ENCODE measurements at regions not wholly inside any gene's neighbourhood (a gene's known extent, or its start where the extent isn't known, plus 50 kb on each side); places are given as distances from the start of the nearest gene placed in this dataset.

DNA sequence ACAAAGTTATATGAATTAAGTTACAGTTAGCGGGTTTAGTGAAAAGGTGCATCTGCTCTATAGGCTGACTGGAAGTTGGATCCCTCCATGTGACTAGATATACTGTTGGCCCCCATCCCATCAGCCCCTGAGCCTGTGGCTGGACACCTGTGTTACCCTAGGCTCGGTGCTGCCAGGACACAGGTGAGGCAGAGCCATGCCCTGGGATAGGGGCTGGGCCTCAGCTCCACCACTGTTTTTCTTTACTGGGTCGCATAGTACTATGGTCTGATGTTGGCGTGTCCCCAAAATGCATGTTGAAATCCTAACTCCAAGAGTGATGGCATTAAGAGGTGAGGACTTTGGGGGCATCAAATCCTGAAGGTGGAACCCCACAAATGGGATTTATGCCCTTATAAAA is 638.6 kb upstream of the ID2 start:
- no peak overlapping the region for H3K4me3 ChIP-seq (ENCODE audit: low read depth, low read length)
- DNase-seq (ENCODE audit: low read depth): no peak
- TF ChIP-seq MYC (IDR thresholded peaks at IDR 0.05; ENCODE audit: low read depth, low read length) (no peak), POLR2A (IDR thresholded peaks at IDR 0.05; ENCODE audit: extremely low read depth, insufficient read length) (no peak)
- TF ChIP-seq, protein P1, sequence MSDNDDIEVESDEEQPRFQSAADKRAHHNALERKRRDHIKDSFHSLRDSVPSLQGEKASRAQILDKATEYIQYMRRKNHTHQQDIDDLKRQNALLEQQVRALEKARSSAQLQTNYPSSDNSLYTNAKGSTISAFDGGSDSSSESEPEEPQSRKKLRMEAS (IDR thresholded peaks at IDR 0.05; ENCODE audit: low read depth, low read length): no peak

- H3K4me3 ChIP-seq (ENCODE audit: low read depth, low read length): no peak overlapping the region
- TF ChIP-seq POLR2A (IDR thresholded peaks at IDR 0.05; ENCODE audit: extremely low read depth, insufficient read length) (no peak), MYC (IDR thresholded peaks at IDR 0.05; ENCODE audit: low read depth, low read length) (no peak)
- TF ChIP-seq, protein P1 (IDR thresholded peaks at IDR 0.05; ENCODE audit: low read depth, low read length): no peak
- TF ChIP-seq, protein P2, sequence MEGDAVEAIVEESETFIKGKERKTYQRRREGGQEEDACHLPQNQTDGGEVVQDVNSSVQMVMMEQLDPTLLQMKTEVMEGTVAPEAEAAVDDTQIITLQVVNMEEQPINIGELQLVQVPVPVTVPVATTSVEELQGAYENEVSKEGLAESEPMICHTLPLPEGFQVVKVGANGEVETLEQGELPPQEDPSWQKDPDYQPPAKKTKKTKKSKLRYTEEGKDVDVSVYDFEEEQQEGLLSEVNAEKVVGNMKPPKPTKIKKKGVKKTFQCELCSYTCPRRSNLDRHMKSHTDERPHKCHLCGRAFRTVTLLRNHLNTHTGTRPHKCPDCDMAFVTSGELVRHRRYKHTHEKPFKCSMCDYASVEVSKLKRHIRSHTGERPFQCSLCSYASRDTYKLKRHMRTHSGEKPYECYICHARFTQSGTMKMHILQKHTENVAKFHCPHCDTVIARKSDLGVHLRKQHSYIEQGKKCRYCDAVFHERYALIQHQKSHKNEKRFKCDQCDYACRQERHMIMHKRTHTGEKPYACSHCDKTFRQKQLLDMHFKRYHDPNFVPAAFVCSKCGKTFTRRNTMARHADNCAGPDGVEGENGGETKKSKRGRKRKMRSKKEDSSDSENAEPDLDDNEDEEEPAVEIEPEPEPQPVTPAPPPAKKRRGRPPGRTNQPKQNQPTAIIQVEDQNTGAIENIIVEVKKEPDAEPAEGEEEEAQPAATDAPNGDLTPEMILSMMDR (IDR thresholded peaks at IDR 0.05; ENCODE audit: low read depth, low read length): no peak
- DNase-seq (ENCODE audit: low read depth): no peak
These were observed 637.7 kb upstream of the ID2 start for GRCh38 chr2:8044046-8044594.

- H3K4me3 ChIP-seq (ENCODE audit: low read depth, low read length): no peak overlapping the region
These were observed 636.7 kb upstream of the ID2 start for GRCh38 chr2:8045081-8045614.

DNA sequence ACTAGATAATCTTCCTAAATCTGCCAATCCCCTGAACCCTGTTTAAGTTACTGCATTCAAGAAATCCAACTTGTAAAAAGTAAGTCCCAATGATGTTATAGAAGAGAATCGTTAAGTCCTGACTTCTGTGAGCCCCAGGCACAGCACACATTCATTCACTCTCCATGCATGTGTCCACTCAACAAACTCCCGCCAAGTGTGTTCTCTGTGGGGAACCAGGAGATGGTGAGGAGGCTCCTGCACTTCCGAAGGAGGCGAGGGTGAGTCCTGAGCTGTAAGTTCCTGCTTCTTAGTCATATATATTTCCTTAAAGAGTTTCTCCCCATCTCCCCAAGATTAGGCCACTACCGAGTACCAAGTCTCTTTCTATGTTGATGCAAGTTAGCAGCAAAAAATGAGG is 635.0 kb upstream of the ID2 start:
- TF ChIP-seq MYC (IDR thresholded peaks at IDR 0.05; ENCODE audit: low read depth, low read length): no peak
- TF ChIP-seq, protein P2 (IDR thresholded peaks at IDR 0.05; ENCODE audit: low read depth, low read length): no peak
- no peak for TF ChIP-seq POLR2A (IDR thresholded peaks at IDR 0.05; ENCODE audit: extremely low read depth, insufficient read length)
- H3K4me3 ChIP-seq (ENCODE audit: low read depth, low read length): no peak overlapping the region
- no peak for DNase-seq (ENCODE audit: low read depth)

More at GRCh38 chr2:8045081-8045614, 636.7 kb upstream of the ID2 start:
- TF ChIP-seq, protein P2 (IDR thresholded peaks at IDR 0.05; ENCODE audit: low read depth, low read length): no peak
- TF ChIP-seq POLR2A (IDR thresholded peaks at IDR 0.05; ENCODE audit: extremely low read depth, insufficient read length) (no peak), MYC (IDR thresholded peaks at IDR 0.05; ENCODE audit: low read depth, low read length) (no peak)
- TF ChIP-seq, protein P1 (IDR thresholded peaks at IDR 0.05; ENCODE audit: low read depth, low read length): no peak
- DNase-seq (ENCODE audit: low read depth): no peak

- no peak overlapping the region for H3K4me3 ChIP-seq (ENCODE audit: low read depth, low read length)
- no peak for TF ChIP-seq POLR2A (IDR thresholded peaks at IDR 0.05; ENCODE audit: extremely low read depth, insufficient read length)
- no peak for TF ChIP-seq MYC (IDR thresholded peaks at IDR 0.05; ENCODE audit: low read depth, low read length)
- no peak for DNase-seq (ENCODE audit: low read depth)
These were observed 632.7 kb upstream of the ID2 start for GRCh38 chr2:8049176-8049575.

DNA sequence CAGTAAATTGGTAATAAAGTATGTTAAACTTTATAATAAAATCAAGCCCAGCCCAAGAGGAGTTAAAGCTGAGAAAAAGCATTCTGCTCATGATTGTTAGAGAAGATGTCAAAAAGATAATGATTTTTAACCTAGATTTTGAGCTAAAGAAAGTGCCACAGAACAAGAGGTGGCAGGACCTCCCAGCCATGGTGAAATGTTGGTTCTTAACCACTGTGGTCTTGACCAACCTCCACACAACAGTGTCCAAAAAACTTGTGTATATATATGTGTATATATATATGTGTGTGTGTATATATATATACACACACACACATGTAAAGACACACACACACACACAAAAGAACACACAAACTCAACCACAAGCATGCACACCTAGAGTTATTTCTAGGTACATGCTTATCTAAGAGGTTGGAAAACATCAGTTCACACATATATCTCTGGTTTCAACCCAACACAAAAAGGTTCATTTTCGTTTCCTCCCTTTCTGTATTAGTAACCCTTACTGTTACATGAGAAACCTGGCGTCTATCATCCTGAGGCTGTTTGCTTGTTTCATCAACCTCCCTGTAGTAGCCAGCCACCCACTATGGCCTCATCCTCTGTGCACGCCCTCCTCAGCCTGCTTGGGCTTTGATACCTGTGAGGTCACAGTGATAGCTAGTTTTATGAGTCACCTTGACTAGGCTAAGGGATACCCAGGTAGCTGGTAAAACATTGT is 631.8 kb upstream of the ID2 start:
- no peak overlapping the region for H3K4me3 ChIP-seq (ENCODE audit: low read depth, low read length)
- TF ChIP-seq, protein P2 (IDR thresholded peaks at IDR 0.05; ENCODE audit: low read depth, low read length): no peak
- TF ChIP-seq, protein P1 (IDR thresholded peaks at IDR 0.05; ENCODE audit: low read depth, low read length): no peak
- TF ChIP-seq POLR2A (IDR thresholded peaks at IDR 0.05; ENCODE audit: extremely low read depth, insufficient read length) (no peak), MYC (IDR thresholded peaks at IDR 0.05; ENCODE audit: low read depth, low read length) (no peak)
- no peak for DNase-seq (ENCODE audit: low read depth)

Data from NB4 (cell line).